Astrocyte of the cerebellum (primary cell): ENCODE measurements at regions not wholly inside any gene's neighbourhood (a gene's known extent, or its start where the extent isn't known, plus 50 kb on each side); places are given as distances from the start of the nearest gene placed in this dataset.

Source experiments
- DNase-seq: peaks from one replicate; pipeline ENCODE4 v3.0.0-alpha.2; 2011; ENCODE audit warnings: low read depth
- H3K4me3 ChIP-seq: 2 replicates; pipeline ENCODE4 v1.5.1; 2011; ENCODE audit warnings: mild to moderate bottlenecking, low read depth, low read length, moderate library complexity
- in situ Hi-C: cut with HindIII; loops from 2 replicates; pipeline ENCODE4 v1.10.0; 2017; ENCODE audit warnings: low sequenced_read_pairs
- TF ChIP-seq, protein P1 (sequence below): IDR thresholded peaks from 2 replicates; pipeline ENCODE4 v1.5.1; 2012; ENCODE audit warnings: low read length, low read depth, moderate library complexity, mild to moderate bottlenecking; ENCODE audit errors: missing control alignments

DNA sequence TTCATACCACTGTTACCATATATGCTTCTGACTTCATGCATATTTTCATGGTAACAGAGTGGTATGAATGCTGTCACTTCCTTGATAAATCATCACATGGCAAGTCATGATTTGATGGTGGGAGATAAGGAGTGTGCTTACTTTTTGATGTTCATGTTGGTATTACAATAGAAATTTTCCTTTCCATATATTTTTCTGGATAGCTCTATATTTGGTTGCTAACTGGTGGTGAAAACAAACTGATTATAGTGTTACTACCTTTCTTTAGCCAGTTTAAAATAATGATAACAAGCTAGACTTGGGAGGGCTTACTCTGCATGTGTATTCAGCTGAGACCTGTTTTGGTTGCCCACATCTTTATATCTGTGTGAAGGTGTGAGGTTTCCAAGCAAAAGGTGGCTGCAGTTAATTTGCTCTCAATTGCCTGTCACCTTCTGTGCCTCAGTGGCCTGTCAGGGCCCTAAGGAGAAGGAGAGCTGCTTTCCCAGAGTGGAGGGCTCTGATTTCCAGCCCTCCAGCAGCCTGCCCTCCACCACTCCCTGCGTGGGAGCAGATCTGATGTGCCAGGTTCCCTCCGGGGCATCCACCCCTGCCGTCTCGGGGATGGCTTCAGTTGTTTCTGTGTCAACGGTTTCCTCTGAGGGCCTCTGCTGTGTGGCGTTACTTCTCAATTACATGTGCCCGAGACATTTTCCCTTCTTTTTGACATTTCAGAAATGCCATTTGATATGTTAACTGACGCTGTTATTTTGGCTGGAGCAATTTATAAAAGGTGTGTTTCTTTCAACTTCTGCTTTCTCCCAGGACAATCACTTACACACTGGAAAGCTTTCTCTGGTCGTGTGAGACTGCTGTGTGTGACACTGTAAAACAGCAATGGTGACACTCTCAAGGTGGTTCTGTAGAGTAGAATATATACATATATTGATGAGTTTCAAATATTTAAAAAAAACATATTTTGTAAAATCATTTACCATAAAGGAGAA is 107.7 kb upstream of the KLF6 start:
- no peak overlapping the region for H3K4me3 ChIP-seq
- TF ChIP-seq, protein P1, sequence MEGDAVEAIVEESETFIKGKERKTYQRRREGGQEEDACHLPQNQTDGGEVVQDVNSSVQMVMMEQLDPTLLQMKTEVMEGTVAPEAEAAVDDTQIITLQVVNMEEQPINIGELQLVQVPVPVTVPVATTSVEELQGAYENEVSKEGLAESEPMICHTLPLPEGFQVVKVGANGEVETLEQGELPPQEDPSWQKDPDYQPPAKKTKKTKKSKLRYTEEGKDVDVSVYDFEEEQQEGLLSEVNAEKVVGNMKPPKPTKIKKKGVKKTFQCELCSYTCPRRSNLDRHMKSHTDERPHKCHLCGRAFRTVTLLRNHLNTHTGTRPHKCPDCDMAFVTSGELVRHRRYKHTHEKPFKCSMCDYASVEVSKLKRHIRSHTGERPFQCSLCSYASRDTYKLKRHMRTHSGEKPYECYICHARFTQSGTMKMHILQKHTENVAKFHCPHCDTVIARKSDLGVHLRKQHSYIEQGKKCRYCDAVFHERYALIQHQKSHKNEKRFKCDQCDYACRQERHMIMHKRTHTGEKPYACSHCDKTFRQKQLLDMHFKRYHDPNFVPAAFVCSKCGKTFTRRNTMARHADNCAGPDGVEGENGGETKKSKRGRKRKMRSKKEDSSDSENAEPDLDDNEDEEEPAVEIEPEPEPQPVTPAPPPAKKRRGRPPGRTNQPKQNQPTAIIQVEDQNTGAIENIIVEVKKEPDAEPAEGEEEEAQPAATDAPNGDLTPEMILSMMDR, result no peak
- in situ Hi-C loops, result no loop called here
- no peak for DNase-seq

DNA sequence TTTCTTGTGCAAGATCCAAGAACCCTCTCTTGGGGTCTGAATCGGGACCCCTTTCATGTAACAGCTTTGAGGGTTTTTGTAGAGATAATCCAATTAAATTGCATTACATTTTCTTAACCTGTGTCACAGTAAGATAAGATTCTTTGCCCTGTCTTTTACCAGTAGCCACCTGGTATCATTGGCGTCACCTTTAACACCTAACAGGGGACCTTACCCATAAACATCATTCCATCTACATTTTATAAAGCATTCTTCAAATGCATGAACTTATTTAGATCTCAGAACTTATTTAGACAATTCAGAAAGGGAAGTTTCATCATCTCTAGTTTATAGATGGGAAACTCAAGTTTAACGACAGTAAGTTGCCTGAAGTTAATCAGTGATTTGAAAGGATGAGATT is 106.4 kb upstream of the KLF6 start:
- TF ChIP-seq, protein P1, result no peak
- no peak for DNase-seq
- in situ Hi-C loops, result no loop called here
- no peak overlapping the region for H3K4me3 ChIP-seq

DNA sequence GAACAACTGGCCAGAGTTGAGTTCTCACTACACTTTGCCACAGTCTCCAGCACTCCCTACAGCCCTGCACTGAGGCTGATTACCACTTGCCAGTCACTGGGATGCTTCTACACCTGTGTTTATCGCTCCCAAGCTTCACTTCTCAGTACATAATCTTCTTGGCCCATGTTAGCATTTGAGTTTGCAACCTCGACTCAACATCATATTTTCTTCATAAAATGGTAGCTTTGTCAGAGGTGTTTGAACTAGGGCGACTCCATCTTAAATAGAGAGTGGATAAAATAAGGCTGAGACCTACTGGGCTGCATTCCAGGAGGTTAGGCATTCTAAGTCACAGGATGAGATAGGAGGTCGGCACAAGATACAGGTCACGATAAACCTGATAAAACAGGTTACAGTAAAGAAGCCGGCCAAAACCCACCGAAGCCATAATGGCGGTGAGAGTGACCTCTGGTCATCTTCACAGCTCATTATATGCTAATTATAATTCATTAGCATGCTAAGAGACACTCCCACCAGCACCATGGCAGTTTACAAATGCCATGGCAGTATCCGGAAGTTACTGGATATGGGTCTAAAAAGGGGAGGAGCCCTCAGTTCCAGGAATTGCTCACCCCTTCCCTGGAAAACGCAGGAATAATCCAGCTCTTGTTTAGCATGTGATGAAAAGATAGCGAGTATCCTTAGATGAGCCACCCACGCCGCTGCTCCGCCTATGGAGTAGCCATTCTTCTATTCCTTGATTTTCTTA is 105.8 kb upstream of the KLF6 start:
- in situ Hi-C loops, result no loop called here
- DNase-seq, result no peak
- H3K4me3 ChIP-seq, result no peak overlapping the region
- TF ChIP-seq, protein P1, result no peak

DNA sequence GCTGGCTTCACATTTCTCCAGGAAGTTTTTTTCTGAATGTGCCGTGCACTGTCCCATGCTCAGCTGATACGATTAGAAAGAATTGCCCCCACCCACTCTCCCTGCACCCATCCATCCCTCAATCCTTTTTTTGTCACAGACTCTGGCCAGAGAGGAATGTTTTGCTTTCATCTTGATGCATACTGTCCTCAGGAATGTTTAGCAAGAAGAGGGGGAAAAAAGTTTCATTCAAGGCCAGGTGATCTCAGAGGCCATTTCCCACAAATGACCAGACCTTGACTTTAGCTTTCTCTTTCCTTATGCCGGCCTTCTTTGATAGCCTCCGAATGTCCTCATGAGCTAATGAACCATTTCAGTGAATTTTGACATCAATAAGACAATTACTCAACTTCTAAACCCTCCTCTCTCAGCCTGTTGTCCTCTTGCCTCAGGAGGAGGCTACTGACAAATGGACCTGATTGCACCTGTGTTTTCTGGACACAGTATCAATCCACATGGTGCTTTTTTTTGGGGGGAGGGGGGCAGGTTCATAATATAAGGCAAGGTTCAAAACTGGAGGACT is 105.0 kb upstream of the KLF6 start:
- in situ Hi-C loops, result no loop called here
- TF ChIP-seq, protein P1, result no peak
- no peak overlapping the region for H3K4me3 ChIP-seq
- peak; percentile 62 for DNase-seq

DNA sequence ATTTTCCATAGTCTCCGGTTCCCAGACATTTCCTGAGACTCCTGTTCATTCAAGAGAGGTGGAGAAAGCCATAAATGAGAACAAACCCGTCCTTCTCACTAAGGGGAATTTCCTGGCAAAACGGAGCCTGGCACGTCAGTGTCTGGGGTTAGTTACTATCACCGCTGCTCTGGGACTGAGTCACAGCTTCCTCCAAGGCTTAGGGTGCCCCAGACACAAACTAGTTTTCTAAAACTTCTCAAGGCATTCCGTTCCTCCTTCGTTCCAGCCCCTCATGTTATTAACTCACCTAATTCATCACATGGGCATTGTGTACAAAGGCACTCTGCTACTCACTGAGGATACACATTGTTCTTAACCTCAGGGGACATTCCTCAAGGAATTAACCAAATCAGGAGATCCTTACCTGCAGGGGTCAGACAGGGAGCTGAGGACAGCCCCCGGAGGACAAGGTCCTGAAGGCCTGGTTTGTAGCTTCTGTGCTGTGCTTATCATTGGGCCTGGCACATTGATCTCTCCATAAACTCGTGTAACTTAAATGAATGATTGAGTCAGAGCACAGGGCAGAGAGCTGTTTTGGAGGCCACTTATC is 103.0 kb upstream of the KLF6 start:
- peak; percentile 62 for DNase-seq
- H3K4me3 ChIP-seq, result no peak overlapping the region

DNA sequence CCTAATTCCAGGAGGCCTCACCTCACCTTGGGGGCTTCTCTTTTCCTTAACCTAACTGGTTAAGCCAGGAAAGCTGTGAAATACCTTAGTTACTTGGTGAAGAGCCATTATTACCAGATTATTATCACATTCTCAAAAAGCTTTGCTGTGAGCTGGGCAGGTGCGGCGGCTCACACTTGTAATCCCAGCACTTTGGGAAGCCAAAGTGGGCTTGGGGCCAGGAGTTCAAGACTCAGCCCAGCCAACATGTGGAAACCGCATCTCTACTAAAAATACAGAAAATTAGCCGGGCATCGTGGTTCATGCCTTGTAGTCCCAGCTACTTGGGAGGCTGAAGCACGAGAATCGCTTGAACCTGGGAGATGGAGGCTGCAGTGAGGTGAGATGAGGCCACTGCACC is 102.4 kb upstream of the KLF6 start:
- DNase-seq, result no peak
- in situ Hi-C loops, result no loop called here
- TF ChIP-seq, protein P1, result no peak
- no peak overlapping the region for H3K4me3 ChIP-seq

More for the DNA sequence above, 103.0 kb upstream of the KLF6 start:
- TF ChIP-seq, protein P1, result no peak
- in situ Hi-C loops, result no loop called here
